Adipose tissue (tissue), 3 donors: ENCODE measurements at regions not wholly inside any gene's neighbourhood (a gene's known extent, or its start where the extent isn't known, plus 50 kb on each side); places are given as distances from the start of the nearest gene placed in this dataset.
"Not testable (repeated sequence)": the region's sequence is repeated elsewhere in the genome, so short reads cannot be mapped to it uniquely, and the experiment has no call there.

Experiments used
- H3K27ac ChIP-seq: one replicate; pipeline ENCODE4 v1.5.1; 2013; ENCODE audit warnings: low read depth, low read length
- WGBS, 3 donors: extraction: QIAGEN DNeasy Blood & Tissue Kit; methylation state at CpG; one replicate each; pipeline ENCODE4 v1.1.7; 2013; 5-methylcytosine and 5-hydroxymethylcytosine counted together
- donor health status: healthy with polysubstance abuse.
- donor health status: Bipolar disorder and iron deficiency.
- donor health status: healthy.

- no peak overlapping the region for H3K27ac ChIP-seq
- WGBS, 3 donors, result 89 to 92% (median 92%) methylated on average over 1 of the region's 1 CpG
Measured at GRCh38 chr2:188776634-188777033, 197.5 kb upstream of the COL3A1 start.

- 78 to 96% (median 78%) methylated on average over 1 of the region's 1 CpG for WGBS, 3 donors
- no peak overlapping the region for H3K27ac ChIP-seq
Measured at GRCh38 chr2:188784269-188784762, 189.9 kb upstream of the COL3A1 start.

- WGBS, 3 donors, result 76 to 87% (median 86%) methylated on average over 2 of the region's 2 CpGs
- no peak overlapping the region for H3K27ac ChIP-seq
Measured at GRCh38 chr2:188785061-188785460, 189.1 kb upstream of the COL3A1 start.

- no peak overlapping the region for H3K27ac ChIP-seq
- 63 to 88% (median 64%) methylated on average over 6 of the region's 6 CpGs for WGBS, 3 donors
Measured at GRCh38 chr2:188785490-188785889, 188.7 kb upstream of the COL3A1 start.

- 29 to 48% (median 40%) methylated on average over 3 of the region's 3 CpGs for WGBS, 3 donors
Measured at GRCh38 chr2:188786368-188786841, 187.8 kb upstream of the COL3A1 start.

GRCh38 chr2:188787021-188787657, 187.0 kb upstream of the COL3A1 start:
- no peak overlapping the region for H3K27ac ChIP-seq
- WGBS, 3 donors, result 50 to 67% (median 52%) methylated on average over 5 of the region's 5 CpGs

More at GRCh38 chr2:188786368-188786841, 187.8 kb upstream of the COL3A1 start:
- H3K27ac ChIP-seq, result peak overlapping the region; percentile 81

- no peak overlapping the region for H3K27ac ChIP-seq
- 30 to 46% (median 41%) methylated on average over 3 of the region's 3 CpGs for WGBS, 3 donors
Measured at GRCh38 chr2:188787658-188788240, 186.4 kb upstream of the COL3A1 start.

GRCh38 chr2:188788621-188789020, 185.6 kb upstream of the COL3A1 start:
- H3K27ac ChIP-seq, result no peak overlapping the region

GRCh38 chr2:188789951-188790350, 184.2 kb upstream of the COL3A1 start:
- H3K27ac ChIP-seq, result no peak overlapping the region

GRCh38 chr2:188794453-188794852, 179.7 kb upstream of the COL3A1 start:
- 93 to 95% (median 94%) methylated on average over 4 of the region's 4 CpGs for WGBS, 3 donors
- not testable (repeated sequence) for H3K27ac ChIP-seq

More at GRCh38 chr2:188789951-188790350, 184.2 kb upstream of the COL3A1 start:
- WGBS, 3 donors, result 76 to 83% (median 77%) methylated on average over 1 of the region's 1 CpG

GRCh38 chr2:188795762-188796161, 178.4 kb upstream of the COL3A1 start:
- H3K27ac ChIP-seq, result no peak overlapping the region

GRCh38 chr2:188797371-188797770, 176.8 kb upstream of the COL3A1 start:
- 48 to 69% (median 69%) methylated on average over 4 of the region's 4 CpGs for WGBS, 3 donors
- H3K27ac ChIP-seq, result no peak overlapping the region

- H3K27ac ChIP-seq, result no peak overlapping the region
- 30 to 55% (median 37%) methylated on average over 4 of the region's 4 CpGs for WGBS, 3 donors
Measured at GRCh38 chr2:188798159-188798558, 176.0 kb upstream of the COL3A1 start.

- H3K27ac ChIP-seq, result no peak overlapping the region
- 66 to 81% (median 81%) methylated on average over 4 of the region's 4 CpGs for WGBS, 3 donors
Measured at GRCh38 chr2:188805219-188805618, 169.0 kb upstream of the COL3A1 start.

GRCh38 chr2:188808947-188809355, 165.2 kb upstream of the COL3A1 start:
- H3K27ac ChIP-seq, result no peak overlapping the region

GRCh38 chr2:188810586-188810985, 163.6 kb upstream of the COL3A1 start:
- WGBS, 3 donors, result 77 to 87% (median 86%) methylated on average over 2 of the region's 2 CpGs
- no peak overlapping the region for H3K27ac ChIP-seq

- H3K27ac ChIP-seq, result no peak overlapping the region
- WGBS, 3 donors, result 28 to 55% (median 38%) methylated on average over 1 of the region's 1 CpG
Measured at GRCh38 chr2:188811522-188811921, 162.7 kb upstream of the COL3A1 start.

- H3K27ac ChIP-seq, result no peak overlapping the region
- WGBS, 3 donors, result 78 to 93% (median 84%) methylated on average over 3 of the region's 3 CpGs
Measured at GRCh38 chr2:188813315-188813714, 160.9 kb upstream of the COL3A1 start.

GRCh38 chr2:188813857-188814256, 160.3 kb upstream of the COL3A1 start:
- no peak overlapping the region for H3K27ac ChIP-seq

GRCh38 chr2:188819011-188819410, 155.2 kb upstream of the COL3A1 start:
- 42 to 64% (median 45%) methylated on average over 1 of the region's 1 CpG for WGBS, 3 donors
- H3K27ac ChIP-seq, result no peak overlapping the region

More at GRCh38 chr2:188813857-188814256, 160.3 kb upstream of the COL3A1 start:
- WGBS, 3 donors, result 54 to 71% (median 67%) methylated on average over 5 of the region's 5 CpGs
